ENCODE measurements at regions not wholly inside any gene's neighbourhood (a gene's known extent, or its start where the extent isn't known, plus 50 kb on each side); places are given as distances from the start of the nearest gene placed in this dataset.

- TF ChIP-seq POU5F1 (IDR thresholded peaks at IDR 0.05; ENCODE audit: low read depth, low read length) (no peak), CEBPB (IDR thresholded peaks at IDR 0.05; ENCODE audit: low read depth, low read length) (no peak), TEAD4 (IDR thresholded peaks at IDR 0.05; ENCODE audit: low read depth, low read length) (peak; percentile 96), HDAC6 (IDR thresholded peaks at IDR 0.05; ENCODE audit: low read depth, low read length) (no peak), ATF2 (IDR thresholded peaks at IDR 0.05; ENCODE audit: low read length) (peak; percentile 83; the same call in 1 of the 2 replicates), CBX5 (IDR thresholded peaks at IDR 0.05; ENCODE audit: low read depth, low read length) (no peak), FOSL1 (IDR thresholded peaks at IDR 0.05; ENCODE audit: insufficient read depth, low read depth, low read length) (no peak), GTF2F1 (IDR thresholded peaks at IDR 0.05; ENCODE audit: borderline replicate concordance, low read depth, low read length) (no peak), E2F6 (IDR thresholded peaks at IDR 0.05) (no peak), KDM4A (IDR thresholded peaks at IDR 0.05; ENCODE audit: low read depth, low read length, severe bottlenecking) (no peak), CTBP2 (IDR thresholded peaks at IDR 0.05; ENCODE audit: borderline replicate concordance, insufficient read depth, insufficient read length, low read length) (no peak), JUND (IDR thresholded peaks at IDR 0.05; ENCODE audit: low read length) (0 out of 2 replicates have a peak, but pooled peaks have one; percentile 20), SIX5 (IDR thresholded peaks at IDR 0.05; ENCODE audit: low read depth, low read length) (no peak), TCF12 (IDR thresholded peaks at IDR 0.05; ENCODE audit: low read depth, low read length) (peak; percentile 43; the same call in 1 of the 2 replicates), POLR2A (IDR thresholded peaks at IDR 0.05; ENCODE audit: control extremely low read depth in 1 of 2, low read depth in 2 of 2, low read length in 2 of 2) (0 out of 3 replicates have a peak, but pooled peaks of 1 of the 2 experiments have one; percentile 24), CTCF (IDR thresholded peaks at IDR 0.05; ENCODE audit: control extremely low read depth in 1 of 3, insufficient read depth in 1 of 3, low read depth in 1 of 3, low read length in 3 of 3) (no peak), SP2 (IDR thresholded peaks at IDR 0.05; ENCODE audit: low read length) (no peak), RAD21 (IDR thresholded peaks at IDR 0.05 in 1 of 2, conservative IDR thresholded peaks at IDR 0.05 in 1 of 2; ENCODE audit: low read depth in 2 of 2, low read length in 2 of 2) (no peak), HDAC2 (IDR thresholded peaks at IDR 0.05; ENCODE audit: borderline replicate concordance in 1 of 2, low read depth in 2 of 2, low read length in 2 of 2) (peak in 1 of 2 experiments; percentile 50; a peak in 1 of 4 replicates), YY1 (IDR thresholded peaks at IDR 0.05; ENCODE audit: low read depth, low read length) (no peak), SRF (IDR thresholded peaks at IDR 0.05; ENCODE audit: low read depth, low read length) (no peak)
Measured at GRCh38 chr1:81682490-81682889, 118.2 kb upstream of the ADGRL2 start (continued).

All from H1 (cell line).